Activated CD8-positive, alpha-beta T cell treated with anti-CD3 and anti-CD28 coated beads for 36 hours (primary cell): ENCODE measurements at regions not wholly inside any gene's neighbourhood (a gene's known extent, or its start where the extent isn't known, plus 50 kb on each side); places are given as distances from the start of the nearest gene placed in this dataset.
A peak's percentile ranks its signal among the peaks of the same experiment; 100 is the strongest.

Experiments
- ATAC-seq: fragments of 200-7000 bp; cut with Tn5 transposase; one replicate; pipeline ENCODE4 v1.10.0; 2021; ENCODE audit warnings: mild to moderate bottlenecking, moderate library complexity
- CTCF ChIA-PET: fragments of 350-600 bp; sonication (Branson Sonifier 250); formaldehyde crosslinking; loops from one replicate; lab custom pipeline; 2021; ENCODE audit warnings: antibody characterized with exemption; lab: Charles Lee
- POLR2A ChIA-PET: fragments of 350-600 bp; sonication (Branson Sonifier 250); formaldehyde crosslinking; loops from one replicate; lab custom pipeline; 2021; ENCODE audit warnings: antibody characterized with exemption; lab: Charles Lee
- DNase-seq: peaks from one replicate; pipeline ENCODE4 v3.0.0-alpha.2; 2020
- H3K27ac Mint-ChIP-seq: one replicate; pipeline ENCODE4 v1.8.0; 2021; ENCODE audit warnings: mild to moderate bottlenecking, mixed read lengths
- H3K27me3 Mint-ChIP-seq: one replicate; pipeline ENCODE4 v1.8.0; 2021; ENCODE audit warnings: mixed read lengths
- H3K36me3 Mint-ChIP-seq: one replicate; pipeline ENCODE4 v1.8.0; 2021; ENCODE audit warnings: low read depth, mixed read lengths
- H3K4me1 Mint-ChIP-seq: one replicate; pipeline ENCODE4 v1.8.0; 2021; ENCODE audit warnings: low read depth, mixed read lengths
- H3K4me3 Mint-ChIP-seq: one replicate; pipeline ENCODE4 v1.8.0; 2021; ENCODE audit warnings: mild to moderate bottlenecking, moderate library complexity, mixed read lengths
- H3K9me3 Mint-ChIP-seq: one replicate; pipeline ENCODE4 v1.8.0; 2021; ENCODE audit warnings: mixed read lengths
- CTCF ChIP-seq: fragments of 200-600 bp; IDR thresholded peaks from one replicate; pipeline ENCODE4 v1.8.0; 2022; ENCODE audit warnings: antibody characterized with exemption, mild to moderate bottlenecking
- intact Hi-C: fragments of 100-400 bp; cut with micrococcal nuclease; formaldehyde crosslinking; loops from one replicate; pipeline ENCODE4 v1.10.0; 2022

GRCh38 chr2:234405462-234405861 lies 91.4 kb downstream of the ARL4C start:
- peaks cover 52% of the 10 kb centered on the region for H3K4me1 Mint-ChIP-seq
- POLR2A ChIA-PET, result interaction anchor here (0.8 to 1.2 kb wide), 2 partner anchors 21 to 39 kb away, joined by 3 read pairs; no protein-coding TSS in a partner anchor
- intact Hi-C loops, result no loop called here
- no peak overlapping the region for H3K4me3 Mint-ChIP-seq
- no peaks in the 10 kb centered on the region for H3K36me3 Mint-ChIP-seq
- DNase-seq, result no peak
- no peak for TF ChIP-seq CTCF
- H3K27me3 Mint-ChIP-seq, result no peaks in the 10 kb centered on the region
- CTCF ChIA-PET, result interaction anchor here (1.0 kb wide), 1 partner anchor 117 kb away, joined by 3 read pairs; no protein-coding TSS in a partner anchor
- peaks cover 5% of the 10 kb centered on the region for H3K9me3 Mint-ChIP-seq
- peak; percentile 58 for ATAC-seq
- H3K27ac Mint-ChIP-seq, result peak overlapping the region; percentile 22

DNA sequence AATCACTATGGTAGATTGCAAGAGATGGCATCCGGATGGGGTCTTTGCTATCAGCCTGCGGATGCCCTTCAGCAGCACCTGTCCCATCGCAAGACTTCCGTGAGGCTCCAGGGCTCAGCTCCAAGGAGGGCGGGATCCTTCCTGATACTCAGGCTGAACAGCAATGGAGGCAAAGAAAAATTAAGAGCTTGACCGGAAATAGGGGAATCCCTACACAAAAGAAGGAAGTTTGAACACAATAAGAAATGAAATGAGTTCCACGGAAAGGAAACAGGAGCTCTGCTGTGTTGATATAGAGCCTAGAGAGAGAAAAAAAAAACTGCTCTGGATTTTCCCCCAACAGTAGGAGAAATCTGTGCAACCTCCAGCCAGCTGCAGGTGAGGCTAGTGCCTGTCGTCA lies 91.9 kb downstream of the ARL4C start:
- DNase-seq (no peak), ATAC-seq (no peak)
- ChIA-PET POLR2A (interaction anchor here (1.2 kb wide), 1 partner anchor 40 kb away, joined by 3 read pairs; no protein-coding TSS in a partner anchor), CTCF (interaction anchor here (1.0 kb wide), 1 partner anchor 116 kb away, joined by 3 read pairs; no protein-coding TSS in a partner anchor)
- no peaks in the 10 kb centered on the region for H3K36me3 Mint-ChIP-seq
- H3K4me3 Mint-ChIP-seq, result no peak overlapping the region
- H3K4me1 Mint-ChIP-seq, result peaks cover 49% of the 10 kb centered on the region
- H3K27ac Mint-ChIP-seq, result peak overlapping the region; percentile 22
- TF ChIP-seq CTCF, result no peak
- intact Hi-C loops, result no loop called here
- H3K27me3 Mint-ChIP-seq, result no peaks in the 10 kb centered on the region
- H3K9me3 Mint-ChIP-seq, result peaks cover 5% of the 10 kb centered on the region

- no peak for DNase-seq
- H3K9me3 Mint-ChIP-seq, result peaks cover 5% of the 10 kb centered on the region
- peaks cover 57% of the 10 kb centered on the region for H3K4me1 Mint-ChIP-seq
- H3K36me3 Mint-ChIP-seq, result no peaks in the 10 kb centered on the region
- no peaks in the 10 kb centered on the region for H3K27me3 Mint-ChIP-seq
- TF ChIP-seq CTCF, result no peak
- H3K27ac Mint-ChIP-seq, result no peak overlapping the region
- no peak overlapping the region for H3K4me3 Mint-ChIP-seq
- intact Hi-C loops, result no loop called here
- ATAC-seq, result no peak
- CTCF ChIA-PET, result interaction anchor here (1.1 to 1.8 kb wide), 3 partner anchors 8 to 267 kb away, joined by 3 to 4 read pairs (median 4); no protein-coding TSS in a partner anchor
- POLR2A ChIA-PET, result interaction anchor here (1.0 to 1.3 kb wide), 2 partner anchors 9 to 19 kb away, joined by 4 read pairs; no protein-coding TSS in a partner anchor
These were observed 93.1 kb downstream of the ARL4C start for GRCh38 chr2:234403751-234404150.

DNA sequence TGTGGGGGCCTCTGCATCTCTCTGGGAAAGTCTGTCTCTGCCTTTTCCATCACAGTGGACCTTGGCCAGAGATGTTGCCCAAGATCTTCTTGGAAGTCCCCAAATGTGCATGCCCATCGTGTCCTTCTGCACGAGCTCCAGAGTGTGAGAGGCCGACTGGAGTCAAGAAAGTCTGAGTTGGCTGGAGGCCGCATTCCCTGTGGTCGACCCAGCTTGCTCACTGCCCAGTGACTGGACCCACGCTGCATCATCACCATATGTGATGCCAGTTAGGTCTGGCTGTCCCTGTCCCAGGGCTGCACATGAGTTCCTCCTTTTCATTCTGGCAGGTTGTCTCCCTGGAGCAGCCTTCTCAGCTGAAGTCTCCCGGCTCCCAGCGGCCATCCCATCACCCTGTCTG lies 93.8 kb downstream of the ARL4C start:
- POLR2A ChIA-PET, result interaction anchor here (1.3 kb wide), 1 partner anchor 20 kb away, joined by 4 read pairs; no protein-coding TSS in a partner anchor

More for the DNA sequence above, 93.8 kb downstream of the ARL4C start:
- no peaks in the 10 kb centered on the region for H3K27me3 Mint-ChIP-seq
- peaks cover 60% of the 10 kb centered on the region for H3K4me1 Mint-ChIP-seq
- DNase-seq (no peak), ATAC-seq (no peak)
- H3K27ac Mint-ChIP-seq, result peak overlapping the region; percentile 2
- intact Hi-C loops, result no loop called here
- peaks cover 5% of the 10 kb centered on the region for H3K9me3 Mint-ChIP-seq
- CTCF ChIA-PET, result interaction anchor here (1.1 to 1.8 kb wide), 3 partner anchors 8 to 267 kb away, joined by 3 to 4 read pairs (median 4); no protein-coding TSS in a partner anchor
- H3K36me3 Mint-ChIP-seq, result no peaks in the 10 kb centered on the region
- no peak for TF ChIP-seq CTCF
- no peak overlapping the region for H3K4me3 Mint-ChIP-seq
